ENCODE measurements at regions not wholly inside any gene's neighbourhood (a gene's known extent, or its start where the extent isn't known, plus 50 kb on each side); places are given as distances from the start of the nearest gene placed in this dataset.
"Not testable (repeated sequence)": the region's sequence is repeated elsewhere in the genome, so short reads cannot be mapped to it uniquely, and the experiment has no call there.

DNA sequence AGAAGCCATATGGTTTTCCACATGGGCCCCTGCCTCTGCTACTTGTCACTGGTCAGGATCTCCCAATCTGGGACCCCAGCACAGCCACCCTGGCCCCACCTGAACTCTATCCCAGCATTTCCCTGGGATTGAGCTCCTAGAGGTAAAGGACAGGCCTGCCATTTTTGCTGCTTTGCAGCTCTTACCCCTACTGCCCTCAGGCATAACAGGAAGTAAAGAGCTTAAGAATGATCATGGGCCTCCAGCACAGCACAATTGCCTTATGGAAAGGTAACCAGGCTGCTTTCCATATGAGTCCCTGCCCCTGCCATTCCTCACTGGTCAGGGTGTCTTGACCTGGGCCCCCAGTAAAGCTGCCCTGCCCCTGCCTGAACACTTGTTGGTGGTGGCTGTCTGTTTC, 196.6 kb upstream of the XIST start:
- TF ChIP-seq, protein P1, sequence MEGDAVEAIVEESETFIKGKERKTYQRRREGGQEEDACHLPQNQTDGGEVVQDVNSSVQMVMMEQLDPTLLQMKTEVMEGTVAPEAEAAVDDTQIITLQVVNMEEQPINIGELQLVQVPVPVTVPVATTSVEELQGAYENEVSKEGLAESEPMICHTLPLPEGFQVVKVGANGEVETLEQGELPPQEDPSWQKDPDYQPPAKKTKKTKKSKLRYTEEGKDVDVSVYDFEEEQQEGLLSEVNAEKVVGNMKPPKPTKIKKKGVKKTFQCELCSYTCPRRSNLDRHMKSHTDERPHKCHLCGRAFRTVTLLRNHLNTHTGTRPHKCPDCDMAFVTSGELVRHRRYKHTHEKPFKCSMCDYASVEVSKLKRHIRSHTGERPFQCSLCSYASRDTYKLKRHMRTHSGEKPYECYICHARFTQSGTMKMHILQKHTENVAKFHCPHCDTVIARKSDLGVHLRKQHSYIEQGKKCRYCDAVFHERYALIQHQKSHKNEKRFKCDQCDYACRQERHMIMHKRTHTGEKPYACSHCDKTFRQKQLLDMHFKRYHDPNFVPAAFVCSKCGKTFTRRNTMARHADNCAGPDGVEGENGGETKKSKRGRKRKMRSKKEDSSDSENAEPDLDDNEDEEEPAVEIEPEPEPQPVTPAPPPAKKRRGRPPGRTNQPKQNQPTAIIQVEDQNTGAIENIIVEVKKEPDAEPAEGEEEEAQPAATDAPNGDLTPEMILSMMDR (IDR thresholded peaks at IDR 0.05; ENCODE audit: low read depth, low read length) = no peak
- DNase-seq (ENCODE audit: low read depth in 2 of 2) = no peak
- H3K4me3 ChIP-seq (replicated peaks in 1 of 2; ENCODE audit: low read depth in 2 of 2, low read length in 2 of 2) = no peak overlapping the region

DNA sequence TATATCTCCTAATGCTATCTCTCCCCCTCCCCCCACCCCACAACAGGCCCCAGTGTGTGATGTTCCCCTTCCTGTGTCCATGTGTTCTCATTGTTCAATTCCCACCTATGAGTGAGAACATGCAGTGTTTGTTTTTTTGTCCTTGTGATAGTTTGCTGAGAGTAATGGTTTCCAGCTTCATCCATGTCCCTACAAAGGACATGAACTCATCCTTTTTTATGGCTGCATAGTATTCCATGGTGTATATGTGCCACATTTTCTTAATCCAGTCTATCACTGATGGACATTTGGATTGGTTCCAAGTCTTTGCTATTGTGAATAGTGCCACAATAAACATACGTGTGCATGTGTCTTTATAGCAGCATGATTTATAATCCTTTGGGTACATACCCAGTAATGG, 181.6 kb upstream of the XIST start:
- H3K4me3 ChIP-seq (replicated peaks in 1 of 2; ENCODE audit: low read depth in 2 of 2, low read length in 2 of 2); DNase-seq (ENCODE audit: low read depth in 2 of 2): not testable (repeated sequence)

DNA sequence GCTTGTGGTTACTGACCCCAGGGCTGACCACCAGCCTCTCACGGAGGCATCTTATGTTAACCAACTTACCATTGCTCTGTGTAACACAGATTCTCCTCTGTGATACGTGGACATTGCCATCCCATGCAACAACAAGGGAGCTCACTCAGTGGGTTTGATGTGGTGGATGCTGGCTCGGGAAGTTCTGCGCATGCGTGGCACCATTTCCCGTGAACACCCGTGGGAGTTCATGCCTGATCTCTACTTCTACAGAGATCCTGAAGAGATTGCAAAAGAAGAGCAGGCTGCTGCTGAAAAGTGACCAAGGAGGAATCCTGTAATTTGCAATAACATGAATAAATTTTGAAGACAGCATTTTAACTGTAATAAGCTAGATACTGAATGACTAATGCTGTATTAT, 179.0 kb upstream of the XIST start:
- not testable (repeated sequence) for H3K4me3 ChIP-seq (replicated peaks in 1 of 2; ENCODE audit: low read depth in 2 of 2, low read length in 2 of 2); DNase-seq (ENCODE audit: low read depth in 2 of 2)

DNA sequence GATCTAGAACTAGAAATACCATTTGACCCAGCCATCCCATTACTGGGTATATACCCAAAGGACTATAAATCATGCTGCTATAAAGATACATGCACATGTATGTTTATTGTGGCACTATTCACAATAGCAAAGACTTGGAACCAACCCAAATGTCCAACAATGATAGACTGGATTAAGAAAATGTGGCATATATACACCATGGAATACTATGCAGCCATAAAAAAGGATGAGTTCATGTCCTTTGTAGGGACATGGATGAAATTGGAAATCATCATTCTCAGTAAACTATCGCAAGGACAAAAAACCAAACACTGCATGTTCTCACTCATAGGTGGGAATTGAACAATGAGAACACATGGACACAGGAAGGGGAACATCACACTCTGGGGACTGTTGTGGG, 178.3 kb upstream of the XIST start:
- DNase-seq (ENCODE audit: low read depth in 2 of 2); H3K4me3 ChIP-seq (replicated peaks in 1 of 2; ENCODE audit: low read depth in 2 of 2, low read length in 2 of 2): not testable (repeated sequence)

DNA sequence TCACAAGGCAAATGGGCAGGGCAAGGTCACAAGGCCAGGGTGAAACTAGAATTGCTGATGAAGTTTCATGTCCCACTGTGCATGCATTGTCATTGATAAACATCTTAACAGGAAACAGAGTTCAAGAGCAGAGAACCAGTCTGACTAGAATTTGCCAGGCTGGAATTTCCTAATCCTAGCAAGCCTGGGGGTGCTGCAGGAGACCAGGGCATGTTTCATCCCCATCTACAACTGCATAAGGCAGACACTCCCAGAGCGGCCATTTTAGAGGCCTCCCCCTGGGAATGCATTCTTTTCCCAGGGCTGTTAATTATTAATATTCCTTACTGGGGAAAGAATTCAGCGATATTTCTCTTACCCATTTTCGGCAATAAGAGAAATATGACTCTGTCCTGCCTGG, 172.6 kb upstream of the XIST start:
- not testable (repeated sequence) for DNase-seq (ENCODE audit: low read depth in 2 of 2)

DNA sequence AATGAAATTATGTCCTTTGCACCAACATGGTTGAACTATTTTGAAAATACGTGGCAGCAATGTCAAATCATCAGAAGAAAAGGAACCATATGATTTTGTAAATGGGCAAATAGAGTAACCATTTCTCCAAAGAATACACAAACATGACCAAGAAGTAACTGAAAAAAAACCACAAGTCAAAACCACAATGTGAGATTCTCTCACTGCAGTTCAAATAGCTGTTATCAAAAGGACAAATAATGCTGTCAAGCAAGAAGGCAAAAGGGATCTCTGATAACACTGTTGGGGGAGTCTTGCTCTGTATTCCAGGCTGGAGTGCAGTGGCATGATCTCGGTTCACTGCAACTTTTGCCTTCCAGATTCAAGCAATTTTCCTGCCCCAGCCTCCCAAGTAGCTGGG, 170.7 kb upstream of the XIST start:
- no peak for DNase-seq (ENCODE audit: low read depth in 2 of 2)
- TF ChIP-seq, protein P1 (IDR thresholded peaks at IDR 0.05; ENCODE audit: low read depth, low read length) = no peak
- no peak overlapping the region for H3K4me3 ChIP-seq (replicated peaks in 1 of 2; ENCODE audit: low read depth in 2 of 2, low read length in 2 of 2)

More for the DNA sequence above, 172.6 kb upstream of the XIST start:
- not testable (repeated sequence) for H3K4me3 ChIP-seq (replicated peaks in 1 of 2; ENCODE audit: low read depth in 2 of 2, low read length in 2 of 2)

DNA sequence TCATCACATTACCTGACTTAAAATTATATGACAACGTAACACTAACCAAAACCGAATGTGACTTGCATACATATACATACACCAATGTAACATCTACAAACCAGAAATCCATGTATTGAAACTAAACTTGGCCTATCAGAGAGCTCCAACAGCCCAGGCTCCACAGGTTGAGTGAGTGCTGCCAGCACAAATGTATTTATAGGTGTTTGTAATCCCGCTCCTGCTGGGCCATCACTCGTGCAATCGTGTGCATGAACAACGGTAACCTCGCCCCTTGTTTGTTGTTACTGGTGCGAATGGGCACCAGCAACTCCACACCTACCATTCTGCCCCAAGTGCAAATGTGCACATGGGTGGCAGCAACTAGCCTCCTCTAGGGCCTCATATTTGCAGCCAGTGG, 165.7 kb upstream of the XIST start:
- TF ChIP-seq, protein P1 (IDR thresholded peaks at IDR 0.05; ENCODE audit: low read depth, low read length) = no peak
- DNase-seq (ENCODE audit: low read depth in 2 of 2) = no peak
- H3K4me3 ChIP-seq (replicated peaks in 1 of 2; ENCODE audit: low read depth in 2 of 2, low read length in 2 of 2) = no peak overlapping the region

DNA sequence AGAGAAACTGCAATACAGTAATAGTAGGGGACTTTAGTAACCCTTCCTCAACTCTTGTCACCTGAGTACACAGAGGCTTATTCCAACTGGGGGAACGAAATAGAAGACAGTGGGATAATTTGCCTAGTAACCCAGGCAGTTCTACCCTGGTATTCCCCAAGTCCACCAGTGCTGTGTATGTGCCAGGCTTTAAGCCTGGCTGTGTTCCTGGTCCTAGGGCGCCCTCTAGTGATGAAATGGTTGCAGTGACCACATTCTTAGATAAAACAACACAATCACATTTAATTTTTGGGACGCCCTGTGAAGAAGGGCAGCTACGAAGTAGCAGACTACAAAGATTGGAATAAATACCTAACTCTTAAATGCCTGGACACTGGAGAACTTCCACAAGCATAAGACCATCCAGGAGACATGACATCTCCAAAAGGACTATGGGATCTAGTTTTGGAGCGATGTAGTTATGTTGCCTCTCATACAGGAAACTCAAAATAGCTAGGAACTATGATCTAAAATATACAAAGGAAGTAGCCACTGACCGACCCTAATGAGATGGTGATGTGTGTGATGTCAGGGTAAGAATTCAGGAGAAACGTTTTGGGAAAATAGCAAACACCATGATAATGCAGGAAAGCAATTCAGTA, 163.0 kb upstream of the XIST start:
- H3K4me3 ChIP-seq (replicated peaks in 1 of 2; ENCODE audit: low read depth in 2 of 2, low read length in 2 of 2) = no peak overlapping the region
- TF ChIP-seq, protein P1 (IDR thresholded peaks at IDR 0.05; ENCODE audit: low read depth, low read length) = peak; percentile 69
- peak; percentile 78 for DNase-seq (ENCODE audit: low read depth in 2 of 2)

DNA sequence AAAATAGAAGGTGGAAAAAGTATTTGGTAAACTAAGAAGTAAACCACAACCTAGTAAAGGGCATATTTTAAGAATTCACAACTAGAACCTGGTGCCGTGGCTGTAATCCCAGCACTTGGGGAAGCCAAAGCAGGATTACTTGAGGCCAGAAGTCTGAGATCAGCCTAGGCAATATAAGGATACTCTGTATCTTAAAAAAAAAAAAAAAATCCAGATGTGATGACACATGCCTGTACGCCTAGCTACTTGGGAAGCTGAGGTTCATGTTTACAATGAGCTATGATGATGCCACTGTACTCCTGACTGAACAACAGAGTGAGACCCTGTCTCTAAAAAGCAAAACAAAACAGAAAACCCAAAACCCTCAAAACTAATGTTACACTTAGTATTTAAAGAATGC, 156.5 kb upstream of the XIST start:
- no peak overlapping the region for H3K4me3 ChIP-seq (replicated peaks in 1 of 2; ENCODE audit: low read depth in 2 of 2, low read length in 2 of 2)
- DNase-seq (ENCODE audit: low read depth in 2 of 2) = peak; percentile 3 to 20
- TF ChIP-seq, protein P1 (IDR thresholded peaks at IDR 0.05; ENCODE audit: low read depth, low read length) = no peak

Measured in cardiac fibroblast (primary cell).